ENCODE measurements at regions not wholly inside any gene's neighbourhood (a gene's known extent, or its start where the extent isn't known, plus 50 kb on each side); places are given as distances from the start of the nearest gene placed in this dataset.

GRCh38 chr5:142421228-142421617 lies 96.4 kb upstream of the SPRY4 start (continued):
- no peak for TF ChIP-seq REST (IDR thresholded peaks at IDR 0.05; ENCODE audit: unreplicated experiment)

GRCh38 chr5:142420561-142421227 lies 95.9 kb upstream of the SPRY4 start:
- 0 out of 2 replicates have a peak, but pooled peaks cover under 1% of the 10 kb centered on the region for H3K4me1 ChIP-seq (ENCODE audit: insufficient read depth)
- H3K9me2 ChIP-seq (ENCODE audit: insufficient read depth): no peaks in the 10 kb centered on the region
- Mint-ChIP-seq H3K27me3 (ENCODE audit: insufficient read depth, low read depth, poor library complexity) (no peaks in the 10 kb centered on the region), H3K4me3 (no peak overlapping the region), H3K36me3 (ENCODE audit: low read depth) (peaks cover 16% of the 10 kb centered on the region), H3K4me1 (peaks cover 16% of the 10 kb centered on the region), H3K27ac (no peak overlapping the region), H3K9me3 (no peaks in the 10 kb centered on the region)
- H3F3A ChIP-seq (replicated peaks; ENCODE audit: low read depth): no peaks in the 10 kb centered on the region
- no peaks in the 10 kb centered on the region for H3K36me3 ChIP-seq (ENCODE audit: insufficient read depth)
- DNase-seq (ENCODE audit: low spot score): no peak
- no peaks in the 10 kb centered on the region for H3K27me3 ChIP-seq (ENCODE audit: insufficient read depth)
- peak overlapping the region; percentile 2; the same call in 1 of the 2 replicates for H2AFZ ChIP-seq
- H4K20me1 ChIP-seq (replicated peaks; ENCODE audit: insufficient read depth): 0 out of 2 replicates have a peak, but pooled peaks cover 4% of the 10 kb centered on the region
- H3K79me2 ChIP-seq (replicated peaks; ENCODE audit: insufficient read depth): no peaks in the 10 kb centered on the region
- H3K4me2 ChIP-seq: no peak overlapping the region
- H3K27ac ChIP-seq (ENCODE audit: low read depth): no peak overlapping the region
- ATAC-seq: no peak
- no peak overlapping the region for H3K4me3 ChIP-seq
- no peak for TF ChIP-seq CREB1 (CRISPR knock-in tag; IDR thresholded peaks at IDR 0.05; ENCODE audit: low read depth)
- no peak for TF ChIP-seq ZNF331 (CRISPR knock-in tag; IDR thresholded peaks at IDR 0.05; ENCODE audit: low read depth)
- no peak for TF ChIP-seq EZH2 (IDR thresholded peaks at IDR 0.05; ENCODE audit: low read depth, unreplicated experiment)
- TF ChIP-seq JUNB (IDR thresholded peaks at IDR 0.05; ENCODE audit: unreplicated experiment): no peak
- no peak for TF ChIP-seq POLR2AphosphoS5 (IDR thresholded peaks at IDR 0.05; ENCODE audit: low read depth)
- no peak for TF ChIP-seq EZH2phosphoT487 (IDR thresholded peaks at IDR 0.05; ENCODE audit: unreplicated experiment)
- TF ChIP-seq STAT1 (IDR thresholded peaks at IDR 0.05; ENCODE audit: unreplicated experiment): no peak
- no peak for TF ChIP-seq CTCF (conservative IDR thresholded peaks at IDR 0.05; ENCODE audit: low read depth in 2 of 2)
- TF ChIP-seq ETS1 (IDR thresholded peaks at IDR 0.05): no peak
- TF ChIP-seq ZNF462 (CRISPR knock-in tag; IDR thresholded peaks at IDR 0.05): no peak
- no peak for TF ChIP-seq NANOG (IDR thresholded peaks at IDR 0.05; ENCODE audit: borderline replicate concordance)
